Tibial nerve (tissue), 4 donors: ENCODE measurements at regions not wholly inside any gene's neighbourhood (a gene's known extent, or its start where the extent isn't known, plus 50 kb on each side); places are given as distances from the start of the nearest gene placed in this dataset.

Source experiments
- DNase-seq, 2 donors: peaks; one replicate each; pipeline ENCODE4 v3.0.0-alpha.2; 2019; ENCODE audit warnings: low spot score in 2 of 2
- H3K27ac ChIP-seq, 4 donors: fragments of 200-600 bp; sonication (generic) in 3 of 4; one replicate each; pipeline ENCODE4 v1.5.1; 2017 to 2019; ENCODE audit warnings: mild to moderate bottlenecking in 1 of 4
- H3K27me3 ChIP-seq, 2 donors: fragments of 200-600 bp; sonication (generic) in 1 of 2; one replicate each; pipeline versions ENCODE4 v1.5.1 to v1.6.0; 2017 to 2019
- H3K36me3 ChIP-seq, 3 donors: fragments of 200-600 bp; sonication (generic); one replicate each; pipeline ENCODE4 v1.5.1; 2018 to 2019
- H3K4me1 ChIP-seq, 4 donors: fragments of 200-600 bp; sonication (generic) in 3 of 4; one replicate each; pipeline ENCODE4 v1.5.1; 2017 to 2019
- H3K4me3 ChIP-seq, 4 donors: fragments of 200-600 bp; sonication (generic) in 3 of 4; one replicate each; pipeline ENCODE4 v1.5.1; 2017 to 2019; ENCODE audit warnings: mild to moderate bottlenecking in 1 of 4, moderate library complexity in 1 of 4
- H3K9me3 ChIP-seq, 4 donors: fragments of 200-600 bp; sonication (generic) in 3 of 4; one replicate each; pipeline ENCODE4 v1.5.1; 2017 to 2019
- CTCF ChIP-seq, 5 experiments: fragments of 200-600 bp in 3 of 5; fragments of 450-650 bp in 2 of 5; sonication (generic) in 3 of 5; IDR thresholded peaks; one replicate each; pipeline ENCODE4 v1.5.1; 2016 to 2019; ENCODE audit warnings: antibody characterized with exemption in 5 of 5, mild to moderate bottlenecking in 3 of 5, moderate library complexity in 2 of 5
- EP300 ChIP-seq, 2 donors: sonication (generic); formaldehyde crosslinking; IDR thresholded peaks; one replicate each; pipeline ENCODE4 v1.6.1; 2017; ENCODE audit warnings: antibody characterized with exemption in 2 of 2, mild to moderate bottlenecking in 1 of 2
- POLR2A ChIP-seq, 2 donors: fragments of 450-650 bp; IDR thresholded peaks; one replicate each; pipeline ENCODE4 v1.6.1; 2017; ENCODE audit warnings: antibody characterized with exemption in 2 of 2, mild to moderate bottlenecking in 2 of 2, moderate library complexity in 2 of 2
- WGBS, 2 donors: methylation state at CpG; one replicate each; pipeline ENCODE4 v1.1.5; 2018; 5-methylcytosine and 5-hydroxymethylcytosine counted together

DNA sequence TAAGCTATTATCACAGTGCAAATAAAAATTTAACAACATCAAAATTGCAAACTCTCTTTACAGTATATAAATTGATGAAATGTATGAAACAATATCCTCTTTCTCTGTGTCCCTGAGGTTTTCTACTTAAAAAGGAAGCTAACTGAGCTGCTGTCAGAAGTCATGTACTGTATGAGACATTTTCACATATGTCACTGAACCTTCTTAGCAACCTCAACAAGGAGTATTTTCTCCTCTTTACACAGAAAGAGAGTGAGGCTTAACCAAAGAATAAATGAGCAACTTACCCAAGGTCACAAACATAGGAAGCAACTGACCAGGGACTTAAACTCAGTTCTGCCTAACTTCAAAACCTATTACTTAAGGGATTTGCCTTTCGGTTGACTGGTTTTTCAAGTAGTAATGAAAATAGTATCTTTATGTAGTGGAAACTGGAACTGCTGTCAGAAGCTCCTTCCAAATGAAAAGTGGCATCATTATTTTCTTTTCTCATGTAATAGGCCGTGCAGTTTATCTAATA is 288.9 kb downstream of the LRRIQ3 start:
- Histone ChIP-seq H3K9me3 (peaks cover 0 to 17% (median 2%) of the 10 kb centered on the region in 4 donors), H3K27me3 (no peaks in the 10 kb centered on the region), H3K27ac (no peak overlapping the region), H3K4me1 (no peaks in the 10 kb centered on the region), H3K36me3 (no peaks in the 10 kb centered on the region), H3K4me3 (no peak overlapping the region)
- TF ChIP-seq POLR2A (IDR thresholded peaks at IDR 0.05) (no peak), CTCF (IDR thresholded peaks at IDR 0.05) (no peak), EP300 (IDR thresholded peaks at IDR 0.05) (no peak)
- no peak for DNase-seq
- 63% methylated on average over 2 of the region's 2 CpGs for WGBS, 2 donors

DNA sequence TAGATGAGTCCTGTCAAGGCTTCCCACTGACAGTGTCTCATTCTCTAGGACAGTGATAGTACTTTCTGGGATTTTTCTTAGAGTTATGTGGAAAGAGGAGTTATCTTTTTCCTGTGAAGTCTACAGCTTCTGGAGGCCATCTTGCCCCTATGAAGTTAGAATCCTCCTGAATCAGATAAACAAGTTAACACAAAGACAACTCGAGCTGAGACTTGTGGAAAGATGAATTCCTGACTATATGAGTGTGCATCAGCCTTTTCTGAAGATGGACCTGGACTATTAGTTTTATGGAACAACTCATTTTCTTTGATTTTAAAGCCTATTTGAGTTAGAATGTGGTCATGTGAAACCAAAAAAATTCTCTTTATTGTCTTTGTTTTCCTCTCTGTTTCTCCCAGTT is 290.9 kb downstream of the LRRIQ3 start:
- Histone ChIP-seq H3K4me3 (no peak overlapping the region), H3K36me3 (no peaks in the 10 kb centered on the region), H3K9me3 (peaks cover 0 to 2% (median 0%) of the 10 kb centered on the region in 4 donors), H3K27ac (no peak overlapping the region), H3K4me1 (no peaks in the 10 kb centered on the region), H3K27me3 (no peaks in the 10 kb centered on the region)
- DNase-seq, result no peak
- WGBS, 2 donors, result 52 to 68% methylated on average over 1 of the region's 1 CpG
- TF ChIP-seq EP300 (IDR thresholded peaks at IDR 0.05) (no peak), POLR2A (IDR thresholded peaks at IDR 0.05) (no peak), CTCF (IDR thresholded peaks at IDR 0.05) (no peak)

DNA sequence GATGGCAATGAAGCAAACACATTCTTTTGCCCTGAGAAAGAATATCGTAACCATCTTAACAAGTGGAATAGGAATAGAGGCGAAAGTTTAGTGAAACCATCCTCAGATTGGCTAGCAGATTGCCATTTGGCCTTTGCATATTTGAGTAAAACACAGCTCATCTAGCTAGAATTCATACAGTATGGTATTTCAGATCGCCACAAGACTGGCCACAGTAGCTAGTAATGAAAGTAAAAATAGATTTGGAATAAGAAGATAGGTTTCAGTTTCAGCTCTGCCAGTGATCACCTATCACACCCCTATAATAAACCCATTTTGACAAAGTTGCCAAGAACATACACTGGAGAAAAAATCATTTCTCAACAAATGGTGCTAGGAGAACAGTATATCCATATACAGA is 294.9 kb downstream of the LRRIQ3 start:
- no peak for TF ChIP-seq POLR2A (IDR thresholded peaks at IDR 0.05)
- no peak for TF ChIP-seq EP300 (IDR thresholded peaks at IDR 0.05)
- no peak for TF ChIP-seq CTCF (IDR thresholded peaks at IDR 0.05)
- no peaks in the 10 kb centered on the region for H3K27me3 ChIP-seq
- DNase-seq, result no peak
- 94 to 96% methylated on average over 3 of the region's 3 CpGs for WGBS, 2 donors
- no peaks in the 10 kb centered on the region for H3K36me3 ChIP-seq
- H3K4me1 ChIP-seq, result no peaks in the 10 kb centered on the region
- H3K27ac ChIP-seq, result no peak overlapping the region
- no peak overlapping the region for H3K4me3 ChIP-seq
- H3K9me3 ChIP-seq, result no peaks in the 10 kb centered on the region

DNA sequence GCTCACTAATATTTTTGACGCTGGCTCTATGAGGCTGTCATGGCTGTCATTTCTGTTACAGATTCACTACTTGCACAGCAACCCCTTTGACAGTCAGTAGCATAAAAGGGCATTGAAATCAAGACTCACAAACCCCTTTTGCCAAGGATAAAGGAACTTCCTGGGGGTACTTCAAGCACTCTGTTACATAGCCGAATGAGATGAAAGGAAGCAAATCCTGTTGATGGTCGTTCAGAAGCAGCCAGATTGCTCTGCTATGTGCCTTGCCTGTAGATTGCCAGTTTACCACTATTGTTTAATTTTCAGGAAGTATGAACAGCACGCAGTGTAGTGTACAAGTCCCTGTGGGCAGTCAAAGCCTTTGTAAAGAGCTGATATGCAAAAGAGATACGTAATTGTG is 296.2 kb downstream of the LRRIQ3 start:
- H3K4me1 ChIP-seq, result no peaks in the 10 kb centered on the region
- no peak overlapping the region for H3K4me3 ChIP-seq
- no peak overlapping the region for H3K27ac ChIP-seq
- 39 to 43% methylated on average over 5 of the region's 5 CpGs for WGBS, 2 donors
- no peak for DNase-seq
- no peaks in the 10 kb centered on the region for H3K36me3 ChIP-seq
- no peaks in the 10 kb centered on the region for H3K9me3 ChIP-seq
- TF ChIP-seq POLR2A (IDR thresholded peaks at IDR 0.05) (no peak), EP300 (IDR thresholded peaks at IDR 0.05) (no peak), CTCF (IDR thresholded peaks at IDR 0.05) (no peak)
- no peaks in the 10 kb centered on the region for H3K27me3 ChIP-seq

- Histone ChIP-seq H3K36me3 (no peaks in the 10 kb centered on the region), H3K4me1 (no peaks in the 10 kb centered on the region), H3K4me3 (no peak overlapping the region)
Measured at GRCh38 chr1:73899311-73899710, 298.7 kb downstream of the LRRIQ3 start.

More at GRCh38 chr1:73899311-73899710, 298.7 kb downstream of the LRRIQ3 start:
- WGBS, 2 donors, result 48 to 50% methylated on average over 3 of the region's 3 CpGs
- Histone ChIP-seq H3K27ac (no peak overlapping the region), H3K27me3 (no peaks in the 10 kb centered on the region), H3K9me3 (no peaks in the 10 kb centered on the region)
- no peak for DNase-seq
- TF ChIP-seq CTCF (IDR thresholded peaks at IDR 0.05) (no peak), POLR2A (IDR thresholded peaks at IDR 0.05) (no peak), EP300 (IDR thresholded peaks at IDR 0.05) (no peak)
